ENCODE measurements at regions not wholly inside any gene's neighbourhood (a gene's known extent, or its start where the extent isn't known, plus 50 kb on each side); places are given as distances from the start of the nearest gene placed in this dataset.
"Not testable (repeated sequence)": the region's sequence is repeated elsewhere in the genome, so short reads cannot be mapped to it uniquely, and the experiment has no call there.

DNA sequence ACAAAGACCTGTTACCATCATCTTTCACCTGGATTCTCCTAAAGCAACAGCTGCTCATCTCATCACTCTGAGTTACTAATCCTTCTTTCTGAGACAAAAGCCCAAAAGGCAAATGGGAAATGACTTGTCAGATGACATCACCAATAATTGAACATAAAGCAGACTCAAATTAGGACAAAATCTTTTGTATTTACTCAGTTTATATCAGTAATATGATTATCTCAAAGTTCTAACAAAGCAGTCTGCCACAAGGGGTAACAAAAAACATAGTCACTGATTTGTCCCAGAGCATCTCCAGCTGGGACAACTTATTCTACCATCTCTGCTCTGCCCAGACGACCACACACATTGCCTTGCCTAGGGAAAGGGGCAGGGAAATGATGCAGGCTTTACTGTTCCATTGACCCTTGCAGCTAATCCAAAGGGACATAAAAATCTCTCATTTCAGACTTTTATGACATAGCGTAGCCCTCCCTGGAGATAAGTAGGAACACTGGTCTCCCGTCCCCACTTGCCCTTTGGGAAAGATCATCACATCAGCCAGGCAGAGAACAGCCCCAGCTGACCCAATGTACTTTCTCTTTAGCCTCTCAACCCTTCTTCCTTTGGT is 249.5 kb upstream of the PTGER4 start:
- no peaks in the 10 kb centered on the region for H3K4me1 ChIP-seq (ENCODE audit: insufficient read depth, low read length)
- H3K36me3 ChIP-seq (ENCODE audit: insufficient read depth, low read length) = no peaks in the 10 kb centered on the region
- H3K27me3 ChIP-seq (ENCODE audit: insufficient read depth, low read length) = no peaks in the 10 kb centered on the region
- H3K4me3 ChIP-seq (ENCODE audit: low read length) = no peak overlapping the region
- no peaks in the 10 kb centered on the region for H3K9me3 ChIP-seq (ENCODE audit: low read length)
- no peak overlapping the region for H2AFZ ChIP-seq (ENCODE audit: low read depth, low read length)

DNA sequence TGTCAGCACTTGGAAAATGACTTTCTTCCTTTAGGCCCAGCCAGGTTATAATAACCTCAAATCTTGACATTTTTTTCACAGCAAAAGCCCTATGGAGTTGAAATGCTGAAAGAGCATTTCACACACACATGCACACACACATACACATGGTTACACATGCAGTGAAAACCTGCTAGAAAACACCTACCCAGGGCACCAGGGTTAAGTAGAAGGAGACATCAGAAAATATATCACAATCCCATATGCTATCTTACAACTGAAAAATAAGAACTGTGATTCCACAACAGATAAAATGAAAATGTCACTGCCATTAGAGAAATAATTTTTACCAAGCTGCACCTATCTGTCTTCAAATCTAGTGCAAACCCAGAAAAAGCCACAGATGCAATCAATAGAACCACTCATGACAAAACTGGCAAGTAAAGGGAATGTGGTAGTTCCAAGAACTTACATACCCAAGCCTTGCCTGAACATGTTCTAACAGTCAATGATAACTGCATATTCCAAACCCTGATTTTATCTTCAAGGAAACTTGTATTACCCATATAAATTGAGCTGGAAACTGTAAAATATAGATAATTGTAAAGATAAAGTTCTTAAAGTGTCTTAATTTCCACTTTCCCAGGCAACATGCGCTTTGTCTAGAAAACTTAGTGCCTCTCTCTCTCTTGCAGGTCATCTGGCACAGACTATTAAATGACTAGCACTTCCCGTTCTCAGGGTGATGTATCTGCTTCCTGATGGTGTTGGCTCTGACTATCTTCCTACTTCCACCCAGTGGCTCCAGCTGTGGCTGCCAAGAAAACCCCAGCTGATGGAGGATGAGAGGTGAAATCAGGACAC is 250.2 kb upstream of the PTGER4 start:
- no peaks in the 10 kb centered on the region for H3K27me3 ChIP-seq (ENCODE audit: insufficient read depth, low read length)
- no peaks in the 10 kb centered on the region for H3K9me3 ChIP-seq (ENCODE audit: low read length)
- H3K4me1 ChIP-seq (ENCODE audit: insufficient read depth, low read length) = no peaks in the 10 kb centered on the region
- no peak overlapping the region for H3K4me3 ChIP-seq (ENCODE audit: low read length)
- H3K36me3 ChIP-seq (ENCODE audit: insufficient read depth, low read length) = no peaks in the 10 kb centered on the region
- no peak overlapping the region for H2AFZ ChIP-seq (ENCODE audit: low read depth, low read length)

DNA sequence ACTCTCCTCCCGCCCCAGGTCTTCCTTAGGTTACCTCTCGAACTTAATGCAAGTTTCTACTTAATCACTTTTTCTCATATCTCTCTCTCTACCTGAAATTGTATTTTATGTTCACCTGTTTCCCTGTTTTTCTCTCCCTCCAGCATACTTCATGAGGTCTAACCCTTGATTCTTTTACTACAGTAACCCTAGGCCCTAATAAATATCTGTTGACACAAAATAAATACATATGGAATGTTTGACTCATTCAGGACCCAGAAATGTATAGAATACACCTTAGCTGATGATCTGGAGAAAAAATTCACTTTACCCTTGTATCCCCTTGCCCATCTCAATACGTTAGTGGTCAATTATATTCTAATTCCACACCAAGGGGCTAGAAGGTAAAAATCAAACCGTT is 250.9 kb upstream of the PTGER4 start:
- no peaks in the 10 kb centered on the region for H3K4me1 ChIP-seq (ENCODE audit: insufficient read depth, low read length)
- no peak overlapping the region for H2AFZ ChIP-seq (ENCODE audit: low read depth, low read length)
- H3K9me3 ChIP-seq (ENCODE audit: low read length) = no peaks in the 10 kb centered on the region
- H3K4me3 ChIP-seq (ENCODE audit: low read length) = no peak overlapping the region
- H3K27me3 ChIP-seq (ENCODE audit: insufficient read depth, low read length) = no peaks in the 10 kb centered on the region
- H3K36me3 ChIP-seq (ENCODE audit: insufficient read depth, low read length) = no peaks in the 10 kb centered on the region

GRCh38 chr5:40428126-40428525 is 251.6 kb upstream of the PTGER4 start:
- H3K9me3 ChIP-seq (ENCODE audit: low read length) = no peaks in the 10 kb centered on the region
- H3K4me3 ChIP-seq (ENCODE audit: low read length) = no peak overlapping the region
- no peaks in the 10 kb centered on the region for H3K4me1 ChIP-seq (ENCODE audit: insufficient read depth, low read length)
- H3K27me3 ChIP-seq (ENCODE audit: insufficient read depth, low read length) = no peaks in the 10 kb centered on the region
- no peak overlapping the region for H2AFZ ChIP-seq (ENCODE audit: low read depth, low read length)
- H3K36me3 ChIP-seq (ENCODE audit: insufficient read depth, low read length) = no peaks in the 10 kb centered on the region

DNA sequence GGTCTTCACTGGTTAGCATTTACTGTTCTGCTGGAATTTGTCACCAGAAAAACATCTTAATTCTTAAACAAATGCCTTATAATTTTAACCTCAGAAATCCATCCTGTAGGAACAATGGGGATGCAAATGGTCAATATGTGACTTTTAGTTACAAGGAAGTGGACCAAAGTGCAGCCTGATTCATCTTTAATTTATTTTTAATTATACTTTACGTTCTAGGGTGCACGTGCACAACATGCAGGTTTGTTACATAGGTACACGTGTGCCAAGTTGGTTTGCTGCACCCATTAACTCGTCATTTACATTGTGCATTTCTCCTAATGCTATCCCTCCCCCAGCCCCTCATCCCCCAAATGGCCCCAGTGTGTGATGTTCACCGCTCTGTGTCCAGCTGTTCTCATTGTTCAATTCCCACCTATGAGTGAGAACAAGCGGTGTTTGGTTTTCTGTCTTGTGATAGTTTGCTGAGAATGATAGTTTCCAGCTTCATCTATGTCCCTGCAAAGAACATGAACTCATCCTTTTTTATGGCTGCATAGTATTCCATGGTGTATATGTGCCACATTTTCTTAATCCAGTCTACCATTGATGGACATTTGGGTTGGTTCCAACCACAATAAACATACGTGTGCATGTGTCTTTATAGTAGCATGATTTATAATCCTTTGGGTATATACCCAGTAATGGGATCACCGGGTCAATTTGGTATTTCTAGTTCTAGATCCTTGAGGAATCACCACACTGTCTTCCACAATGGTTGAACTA is 262.5 kb upstream of the PTGER4 start:
- not testable (repeated sequence) for H3K4me1 ChIP-seq (ENCODE audit: insufficient read depth, low read length); H3K4me3 ChIP-seq (ENCODE audit: low read length); H3K36me3 ChIP-seq (ENCODE audit: insufficient read depth, low read length); H2AFZ ChIP-seq (ENCODE audit: low read depth, low read length); H3K9me3 ChIP-seq (ENCODE audit: low read length); H3K27me3 ChIP-seq (ENCODE audit: insufficient read depth, low read length)

DNA sequence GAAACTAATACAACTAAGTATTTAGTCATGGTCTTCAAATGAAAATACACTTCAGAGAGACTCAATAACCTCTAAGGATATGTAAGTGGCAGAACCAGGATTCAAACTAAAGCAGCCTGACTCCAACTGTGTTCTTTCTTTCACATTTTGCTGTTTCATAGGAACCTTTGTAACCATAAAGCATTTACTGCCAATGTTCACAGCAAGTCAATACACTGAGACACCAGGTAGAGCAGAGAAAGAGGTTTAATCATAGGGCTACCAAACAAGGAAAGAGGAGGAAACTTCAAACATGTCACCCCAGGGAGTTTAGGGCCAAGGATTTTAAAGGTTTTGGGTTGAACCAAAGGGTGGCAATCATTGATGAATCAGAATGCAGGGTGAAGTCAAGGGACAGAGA is 263.1 kb upstream of the PTGER4 start:
- Histone ChIP-seq H3K4me1 (ENCODE audit: insufficient read depth, low read length) (no peaks in the 10 kb centered on the region), H3K4me3 (ENCODE audit: low read length) (no peak overlapping the region), H3K27me3 (ENCODE audit: insufficient read depth, low read length) (no peaks in the 10 kb centered on the region), H2AFZ (ENCODE audit: low read depth, low read length) (no peak overlapping the region), H3K36me3 (ENCODE audit: insufficient read depth, low read length) (no peaks in the 10 kb centered on the region), H3K9me3 (ENCODE audit: low read length) (no peaks in the 10 kb centered on the region)

GRCh38 chr5:40416098-40416497 is 263.6 kb upstream of the PTGER4 start:
- Histone ChIP-seq H3K4me3 (ENCODE audit: low read length) (no peak overlapping the region), H2AFZ (ENCODE audit: low read depth, low read length) (no peak overlapping the region), H3K27me3 (ENCODE audit: insufficient read depth, low read length) (no peaks in the 10 kb centered on the region), H3K36me3 (ENCODE audit: insufficient read depth, low read length) (no peaks in the 10 kb centered on the region), H3K9me3 (ENCODE audit: low read length) (no peaks in the 10 kb centered on the region), H3K4me1 (ENCODE audit: insufficient read depth, low read length) (no peaks in the 10 kb centered on the region)

- no peak overlapping the region for H3K4me3 ChIP-seq (ENCODE audit: low read length)
These were observed 264.8 kb upstream of the PTGER4 start for GRCh38 chr5:40414922-40415321.

GRCh38 chr5:40413743-40414142 is 266.0 kb upstream of the PTGER4 start:
- no peak overlapping the region for H2AFZ ChIP-seq (ENCODE audit: low read depth, low read length)
- H3K9me3 ChIP-seq (ENCODE audit: low read length) = no peaks in the 10 kb centered on the region
- H3K27me3 ChIP-seq (ENCODE audit: insufficient read depth, low read length) = no peaks in the 10 kb centered on the region
- H3K4me3 ChIP-seq (ENCODE audit: low read length) = no peak overlapping the region
- no peaks in the 10 kb centered on the region for H3K36me3 ChIP-seq (ENCODE audit: insufficient read depth, low read length)
- no peaks in the 10 kb centered on the region for H3K4me1 ChIP-seq (ENCODE audit: insufficient read depth, low read length)

More at GRCh38 chr5:40414922-40415321, 264.8 kb upstream of the PTGER4 start:
- no peaks in the 10 kb centered on the region for H3K9me3 ChIP-seq (ENCODE audit: low read length)
- no peak overlapping the region for H2AFZ ChIP-seq (ENCODE audit: low read depth, low read length)
- H3K27me3 ChIP-seq (ENCODE audit: insufficient read depth, low read length) = no peaks in the 10 kb centered on the region
- no peaks in the 10 kb centered on the region for H3K36me3 ChIP-seq (ENCODE audit: insufficient read depth, low read length)
- H3K4me1 ChIP-seq (ENCODE audit: insufficient read depth, low read length) = no peaks in the 10 kb centered on the region

- Histone ChIP-seq H3K4me3 (ENCODE audit: low read length) (no peak overlapping the region), H2AFZ (ENCODE audit: low read depth, low read length) (no peak overlapping the region), H3K9me3 (ENCODE audit: low read length) (no peaks in the 10 kb centered on the region), H3K27me3 (ENCODE audit: insufficient read depth, low read length) (no peaks in the 10 kb centered on the region), H3K36me3 (ENCODE audit: insufficient read depth, low read length) (no peaks in the 10 kb centered on the region), H3K4me1 (ENCODE audit: insufficient read depth, low read length) (no peaks in the 10 kb centered on the region)
These were observed 266.9 kb upstream of the PTGER4 start for GRCh38 chr5:40412771-40413170.

DNA sequence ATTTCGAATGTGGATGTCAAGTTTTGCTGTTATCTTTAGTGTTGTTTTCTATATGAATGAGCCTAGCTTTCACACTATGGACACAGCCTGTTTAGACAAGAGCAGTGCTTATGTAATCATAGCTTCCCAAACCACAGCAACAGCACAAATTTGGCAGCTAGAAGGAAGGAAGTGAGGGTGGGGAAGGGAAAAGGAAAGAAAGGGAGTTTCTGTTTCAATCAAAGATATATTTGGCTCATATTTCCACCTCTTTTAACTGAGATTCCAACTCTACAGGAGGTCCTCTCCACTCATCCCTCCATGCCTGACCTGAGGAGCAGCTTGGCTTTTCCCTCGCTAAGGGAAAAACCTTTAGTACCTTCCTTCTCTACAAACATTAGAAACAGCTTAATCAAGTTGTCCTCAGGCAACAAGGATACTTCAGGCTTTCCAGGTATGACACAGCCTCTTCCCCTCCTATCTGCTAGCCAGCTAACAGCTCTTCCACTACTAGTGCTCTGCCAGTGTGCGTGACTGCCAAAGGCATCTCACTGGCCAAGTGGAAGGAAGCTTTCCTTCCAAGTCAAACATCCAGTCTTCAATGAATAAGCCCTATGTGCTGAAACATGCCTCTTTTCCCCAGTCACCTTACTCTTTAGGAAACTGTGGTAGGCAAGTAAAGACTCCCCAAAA is 268.6 kb upstream of the PTGER4 start:
- Histone ChIP-seq H3K4me1 (ENCODE audit: insufficient read depth, low read length) (no peaks in the 10 kb centered on the region), H3K4me3 (ENCODE audit: low read length) (no peak overlapping the region), H3K9me3 (ENCODE audit: low read length) (no peaks in the 10 kb centered on the region), H3K36me3 (ENCODE audit: insufficient read depth, low read length) (no peaks in the 10 kb centered on the region), H2AFZ (ENCODE audit: low read depth, low read length) (no peak overlapping the region), H3K27me3 (ENCODE audit: insufficient read depth, low read length) (no peaks in the 10 kb centered on the region)

GRCh38 chr5:40410231-40410861 is 269.4 kb upstream of the PTGER4 start:
- no peak overlapping the region for H3K4me3 ChIP-seq (ENCODE audit: low read length)
- no peaks in the 10 kb centered on the region for H3K36me3 ChIP-seq (ENCODE audit: insufficient read depth, low read length)
- H2AFZ ChIP-seq (ENCODE audit: low read depth, low read length) = no peak overlapping the region
- H3K27me3 ChIP-seq (ENCODE audit: insufficient read depth, low read length) = no peaks in the 10 kb centered on the region
- no peaks in the 10 kb centered on the region for H3K9me3 ChIP-seq (ENCODE audit: low read length)
- no peaks in the 10 kb centered on the region for H3K4me1 ChIP-seq (ENCODE audit: insufficient read depth, low read length)
